WI38 (cell line): ENCODE measurements at regions not wholly inside any gene's neighbourhood (a gene's known extent, or its start where the extent isn't known, plus 50 kb on each side); places are given as distances from the start of the nearest gene placed in this dataset.
"Not testable (repeated sequence)": the region's sequence is repeated elsewhere in the genome, so short reads cannot be mapped to it uniquely, and the experiment has no call there.

Source experiments
- H3K4me3 ChIP-seq: 2 replicates; pipeline ENCODE4 v1.5.1; 2011; ENCODE audit warnings: low read depth, mild to moderate bottlenecking, control low read depth, low read length
- CTCF ChIP-seq: IDR thresholded peaks from 2 replicates; pipeline ENCODE4 v1.5.1; 2012; ENCODE audit warnings: low read depth, mild to moderate bottlenecking, control low read depth, low read length

GRCh38 chr11:114959953-114960505 is 281.7 kb downstream of the NXPE2 start:
- TF ChIP-seq CTCF: no peak
- no peak overlapping the region for H3K4me3 ChIP-seq

- not testable (repeated sequence) for H3K4me3 ChIP-seq
These were observed 282.5 kb downstream of the NXPE2 start for GRCh38 chr11:114960819-114961218.

- TF ChIP-seq CTCF: no peak
- H3K4me3 ChIP-seq: no peak overlapping the region
These were observed 286.4 kb downstream of the NXPE2 start for GRCh38 chr11:114964676-114965214.

GRCh38 chr11:114970927-114971645 is 292.8 kb downstream of the NXPE2 start:
- TF ChIP-seq CTCF: no peak
- H3K4me3 ChIP-seq: no peak overlapping the region

GRCh38 chr11:114972105-114972504 is 293.8 kb downstream of the NXPE2 start:
- no peak overlapping the region for H3K4me3 ChIP-seq
- TF ChIP-seq CTCF: no peak

- no peak for TF ChIP-seq CTCF
These were observed 299.3 kb downstream of the NXPE2 start for GRCh38 chr11:114977651-114978050.

GRCh38 chr11:114982141-114982540 is 303.8 kb downstream of the NXPE2 start:
- TF ChIP-seq CTCF: no peak
- H3K4me3 ChIP-seq: no peak overlapping the region

More at GRCh38 chr11:114977651-114978050, 299.3 kb downstream of the NXPE2 start:
- H3K4me3 ChIP-seq: no peak overlapping the region
